Fibroblast of villous mesenchyme (primary cell): ENCODE measurements at regions not wholly inside any gene's neighbourhood (a gene's known extent, or its start where the extent isn't known, plus 50 kb on each side); places are given as distances from the start of the nearest gene placed in this dataset.

Experiments
- DNase-seq: peaks from one replicate; pipeline ENCODE4 v3.0.0-alpha.2; 2010; ENCODE audit warnings: low read depth
- H3K4me3 ChIP-seq: 2 replicates; pipeline ENCODE4 v1.5.1; 2011; ENCODE audit warnings: low read depth, mild to moderate bottlenecking, low read length
- CTCF ChIP-seq: IDR thresholded peaks from 2 replicates; pipeline ENCODE4 v1.5.1; 2012; ENCODE audit warnings: low read depth, mild to moderate bottlenecking, low read length; ENCODE audit not compliant: insufficient read depth

GRCh38 chr1:104825401-104825800 lies 1075.7 kb downstream of the AMY1C start:
- TF ChIP-seq CTCF = no peak
- DNase-seq = no peak
- H3K4me3 ChIP-seq = no peak overlapping the region

GRCh38 chr1:104830534-104830933 lies 1080.8 kb downstream of the AMY1C start:
- no peak for DNase-seq
- no peak for TF ChIP-seq CTCF
- H3K4me3 ChIP-seq = no peak overlapping the region

GRCh38 chr1:104852151-104852550 lies 1102.5 kb downstream of the AMY1C start:
- no peak for DNase-seq
- no peak for TF ChIP-seq CTCF
- no peak overlapping the region for H3K4me3 ChIP-seq

GRCh38 chr1:104853276-104853675 lies 1103.6 kb downstream of the AMY1C start:
- no peak overlapping the region for H3K4me3 ChIP-seq
- no peak for DNase-seq
- no peak for TF ChIP-seq CTCF

GRCh38 chr1:104854529-104854928 lies 1104.8 kb downstream of the AMY1C start:
- no peak for TF ChIP-seq CTCF
- DNase-seq = no peak
- H3K4me3 ChIP-seq = no peak overlapping the region

- H3K4me3 ChIP-seq = no peak overlapping the region
- TF ChIP-seq CTCF = no peak
- no peak for DNase-seq
Observed at GRCh38 chr1:104855550-104855949, 1105.9 kb downstream of the AMY1C start.

- no peak for DNase-seq
- TF ChIP-seq CTCF = no peak
Observed at GRCh38 chr1:104856091-104856490, 1106.4 kb downstream of the AMY1C start.

More at GRCh38 chr1:104856091-104856490, 1106.4 kb downstream of the AMY1C start:
- H3K4me3 ChIP-seq = no peak overlapping the region
